ENCODE measurements at regions not wholly inside any gene's neighbourhood (a gene's known extent, or its start where the extent isn't known, plus 50 kb on each side); places are given as distances from the start of the nearest gene placed in this dataset.

DNA sequence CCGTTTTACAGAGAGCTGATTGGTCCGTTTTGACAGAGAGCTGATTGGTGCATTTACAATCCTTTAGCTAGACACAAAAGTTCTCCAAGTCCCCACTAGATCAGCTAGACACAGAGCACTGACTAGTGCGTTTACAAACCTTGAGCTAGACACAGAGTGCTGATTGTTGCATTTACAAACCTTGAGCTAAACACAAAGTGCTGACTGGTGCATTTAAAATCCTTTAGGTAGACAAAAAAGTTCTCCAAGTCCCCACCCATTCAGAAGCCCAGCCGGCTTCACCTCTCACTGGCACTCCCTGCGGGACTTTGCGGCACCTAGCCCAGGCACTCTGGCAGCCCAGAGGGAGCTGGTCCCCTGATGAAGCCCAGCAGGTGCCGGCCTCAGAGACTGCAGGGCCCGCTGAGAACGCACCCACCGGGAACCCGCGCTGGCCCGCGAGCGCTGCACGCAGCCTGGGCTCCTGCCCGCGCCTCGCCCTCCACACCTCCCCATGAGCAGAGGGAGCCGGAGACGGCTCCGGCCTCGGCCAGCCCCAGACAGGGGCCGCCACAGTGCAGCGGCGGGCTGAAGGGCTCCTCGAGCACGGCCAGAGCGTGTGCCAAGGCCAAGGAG, 508.1 kb upstream of the CHAC2 start:
- DNase-seq (ENCODE audit: low read depth) = no peak

DNA sequence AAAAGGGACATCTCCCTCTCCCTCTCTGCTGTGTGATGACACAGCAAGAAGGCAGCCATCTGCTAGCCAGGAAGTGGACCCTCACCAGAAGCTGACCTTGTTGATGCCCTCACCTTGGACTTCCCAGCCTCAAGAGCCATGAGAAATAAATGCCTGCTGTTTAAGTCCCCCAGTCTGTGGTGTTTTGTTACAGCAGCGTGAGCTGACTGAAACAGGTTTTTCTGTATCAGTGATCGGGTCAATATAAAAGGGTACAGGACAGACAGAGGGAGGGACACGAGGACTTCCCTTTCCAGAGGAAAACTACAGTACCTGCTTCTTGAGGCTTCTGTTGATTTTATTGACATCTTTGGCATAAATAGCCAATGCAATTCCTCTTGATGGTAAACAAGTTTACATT, 510.3 kb upstream of the CHAC2 start:
- no peak for DNase-seq (ENCODE audit: low read depth)

GRCh38 chr2:53253244-53253643, 514.4 kb upstream of the CHAC2 start:
- no peak for DNase-seq (ENCODE audit: low read depth)

DNA sequence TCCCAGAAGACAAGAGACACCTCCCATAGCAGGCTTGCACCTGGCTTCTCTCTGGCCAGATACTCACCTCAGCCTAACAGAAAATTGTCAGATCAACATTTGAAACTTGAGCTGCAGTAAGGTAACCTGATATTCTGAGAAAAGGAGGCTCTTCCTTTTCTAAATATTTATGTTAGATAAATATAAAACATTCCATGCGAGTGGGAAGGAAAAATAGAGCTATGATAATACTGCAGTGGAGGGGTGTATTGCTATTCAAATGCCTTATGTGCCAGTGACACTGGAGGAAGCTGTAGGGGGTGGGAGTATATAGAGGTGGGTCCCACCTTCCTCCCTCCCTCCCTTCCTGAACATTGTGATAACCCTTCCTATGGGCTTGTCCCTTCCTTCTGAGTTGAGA, 515.5 kb upstream of the CHAC2 start:
- no peak for DNase-seq (ENCODE audit: low read depth)

- DNase-seq (ENCODE audit: low read depth) = no peak
These were observed 519.5 kb upstream of the CHAC2 start for GRCh38 chr2:53247956-53248735.

- no peak for DNase-seq (ENCODE audit: low read depth)
These were observed 524.2 kb upstream of the CHAC2 start for GRCh38 chr2:53243430-53243829.

GRCh38 chr2:53242090-53242489, 525.5 kb upstream of the CHAC2 start:
- DNase-seq (ENCODE audit: low read depth) = no peak

GRCh38 chr2:53235836-53236582, 531.6 kb upstream of the CHAC2 start:
- DNase-seq (ENCODE audit: low read depth) = peak; percentile 14

DNA sequence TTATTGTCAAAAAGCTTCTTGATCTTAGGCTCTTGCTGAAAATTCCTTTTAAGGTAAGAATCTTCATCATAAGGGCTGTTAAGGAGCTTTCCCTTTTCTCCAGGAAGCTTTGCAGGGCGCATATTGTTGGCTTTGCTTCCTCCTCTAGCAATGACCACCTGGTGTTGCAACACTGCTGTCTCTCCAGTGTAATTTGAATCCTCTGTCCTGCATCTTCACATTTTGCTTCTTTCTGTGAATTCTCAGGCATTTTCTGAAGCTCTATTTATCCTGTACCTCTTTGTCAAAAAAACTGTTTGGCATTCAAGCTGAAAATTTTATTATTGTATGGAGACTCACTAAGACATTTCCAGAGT, 533.1 kb upstream of the CHAC2 start:
- DNase-seq (ENCODE audit: low read depth) = no peak

- no peak for DNase-seq (ENCODE audit: low read depth)
These were observed 533.7 kb upstream of the CHAC2 start for GRCh38 chr2:53233759-53234547.

- DNase-seq (ENCODE audit: low read depth) = no peak
These were observed 535.7 kb upstream of the CHAC2 start for GRCh38 chr2:53231908-53232307.

GRCh38 chr2:53230691-53231090, 536.9 kb upstream of the CHAC2 start:
- no peak for DNase-seq (ENCODE audit: low read depth)

DNA sequence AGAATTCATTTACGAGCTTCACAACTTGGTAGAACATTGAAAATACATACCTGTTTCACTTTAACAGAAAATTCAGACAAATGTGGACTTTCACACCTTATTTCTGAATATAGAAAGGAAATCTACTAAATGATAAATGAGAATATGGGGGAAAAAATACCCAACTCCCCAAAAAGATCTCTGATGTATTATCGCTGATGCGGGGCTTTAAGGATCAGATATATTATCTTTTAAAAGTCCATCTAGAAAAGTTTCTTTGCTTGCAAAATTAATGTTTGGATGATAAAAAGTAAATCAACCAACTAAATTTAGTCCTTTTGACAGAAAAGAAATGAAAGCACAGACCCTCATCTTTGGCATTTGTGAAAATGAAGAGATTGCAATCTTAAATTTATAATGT, 540.1 kb upstream of the CHAC2 start:
- DNase-seq (ENCODE audit: low read depth) = no peak

DNA sequence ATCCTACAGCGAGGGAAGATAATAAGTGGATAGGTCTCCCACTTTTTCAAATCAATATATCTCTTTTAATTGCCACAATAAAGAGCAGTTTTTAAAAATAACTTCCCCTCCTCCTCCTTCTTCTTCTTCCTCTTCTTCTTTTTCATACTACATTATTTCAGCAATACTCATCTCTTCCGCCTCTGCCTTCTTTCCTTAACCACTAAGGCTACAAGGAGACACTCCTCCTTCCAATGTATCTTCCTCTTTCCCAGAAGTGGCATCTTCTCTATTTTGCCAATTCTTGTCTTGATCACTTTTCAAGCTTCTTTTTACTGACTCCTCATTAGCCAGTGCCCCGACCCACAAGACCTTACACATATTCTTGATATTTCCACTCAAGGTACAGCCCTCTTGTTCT, 546.6 kb upstream of the CHAC2 start:
- no peak for DNase-seq (ENCODE audit: low read depth)

GRCh38 chr2:53217250-53217649, 550.4 kb upstream of the CHAC2 start:
- DNase-seq (ENCODE audit: low read depth) = no peak

GRCh38 chr2:53216805-53217204, 550.8 kb upstream of the CHAC2 start:
- DNase-seq (ENCODE audit: low read depth) = no peak

DNA sequence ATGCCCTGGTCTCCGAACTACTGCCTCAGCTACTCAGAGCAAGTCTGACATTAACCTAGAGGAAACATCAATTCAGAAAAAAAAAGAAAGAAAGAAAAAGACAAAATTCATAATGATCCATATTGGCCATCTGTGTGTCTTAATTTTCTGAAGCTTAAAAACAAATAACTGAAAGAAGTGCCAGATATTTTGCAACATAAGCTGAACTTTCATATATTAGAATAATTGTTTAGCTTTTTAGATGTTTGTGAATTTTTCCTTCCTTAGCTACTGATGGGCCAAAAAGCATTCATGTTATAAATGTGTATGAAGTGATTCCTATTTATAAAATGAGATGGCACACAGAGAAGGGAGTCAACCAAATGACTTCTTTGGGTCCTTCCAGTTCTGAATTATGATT, 555.0 kb upstream of the CHAC2 start:
- DNase-seq (ENCODE audit: low read depth) = no peak

GRCh38 chr2:53211201-53211774, 556.3 kb upstream of the CHAC2 start:
- no peak for DNase-seq (ENCODE audit: low read depth)

DNA sequence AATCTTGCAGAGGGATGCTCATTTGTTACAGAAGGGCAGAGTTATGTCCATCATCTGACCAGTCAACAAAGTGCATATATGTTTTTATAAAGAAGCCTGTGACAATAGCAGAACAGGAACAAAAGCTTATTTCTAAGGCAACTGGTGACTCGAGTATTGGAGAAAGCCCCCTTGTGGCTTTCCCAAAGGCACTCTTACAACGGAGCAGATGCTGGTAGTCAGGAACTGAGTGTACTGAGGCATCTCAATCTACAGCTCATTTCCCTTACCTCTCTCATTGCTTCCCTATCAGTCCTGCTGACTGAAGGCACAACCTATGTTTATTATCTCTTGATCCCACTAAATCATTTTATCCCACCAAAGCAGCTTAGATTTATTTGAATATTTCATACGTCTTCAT, 557.1 kb upstream of the CHAC2 start:
- peak; percentile 33 for DNase-seq (ENCODE audit: low read depth)

DNA sequence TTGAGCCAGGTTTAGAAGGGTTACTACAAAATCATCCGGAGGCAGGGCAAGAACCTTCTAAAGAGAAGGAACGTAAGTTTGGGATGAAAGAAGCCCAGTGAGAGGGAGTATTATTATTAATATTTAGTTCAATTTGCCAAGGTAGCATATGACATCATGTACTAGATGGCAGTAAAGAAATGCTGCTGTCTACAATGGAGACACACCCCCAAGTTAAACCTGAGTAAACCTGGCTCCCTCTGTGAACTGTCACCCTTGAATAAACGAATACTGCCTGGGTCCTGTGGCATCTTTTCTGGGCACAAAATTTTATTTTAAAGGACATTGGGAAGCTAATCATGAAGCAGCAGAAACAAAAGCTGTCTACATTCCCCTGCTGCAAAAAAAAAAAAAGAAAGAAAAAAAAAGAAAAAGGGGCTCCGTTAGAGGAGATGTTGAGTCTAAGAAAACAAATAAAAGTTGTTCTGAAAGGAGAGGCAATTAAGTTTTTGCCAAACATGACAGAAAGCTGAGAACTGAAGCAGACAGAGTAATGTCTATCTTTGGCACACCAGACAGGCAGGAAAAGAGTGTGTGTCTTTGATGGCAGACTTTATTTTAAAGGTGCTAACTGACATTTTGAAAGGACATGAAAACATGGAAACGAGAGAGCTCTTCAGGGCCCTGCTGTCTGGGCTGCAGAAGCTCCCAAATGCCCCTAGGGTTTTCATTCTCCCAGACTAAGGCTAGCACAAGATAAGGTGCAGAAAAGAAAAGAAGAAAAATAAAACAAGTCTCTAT, 557.7 kb upstream of the CHAC2 start:
- DNase-seq (ENCODE audit: low read depth) = no peak

DNA sequence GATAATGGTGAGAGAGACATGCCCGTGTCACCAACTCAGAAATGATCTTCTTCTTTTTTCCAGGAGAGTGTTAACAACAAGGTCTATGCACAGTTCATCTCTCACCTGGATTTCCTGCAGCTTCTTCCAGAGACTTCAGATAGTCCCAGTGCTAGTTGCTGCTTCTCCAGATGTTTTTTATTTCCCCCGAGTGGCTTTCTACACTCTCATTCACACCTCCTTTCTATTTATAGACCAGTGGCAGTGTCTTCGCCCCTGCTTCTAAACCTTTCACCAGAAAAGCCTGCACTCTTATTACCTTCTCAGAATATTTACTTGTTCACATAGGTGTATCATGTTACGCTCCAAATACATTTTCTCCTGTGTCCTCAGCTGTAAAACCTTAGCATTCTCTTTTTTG, 558.8 kb upstream of the CHAC2 start:
- no peak for DNase-seq (ENCODE audit: low read depth)

Measured in ELR (cell line).